ENCODE measurements at regions not wholly inside any gene's neighbourhood (a gene's known extent, or its start where the extent isn't known, plus 50 kb on each side); places are given as distances from the start of the nearest gene placed in this dataset.

- Histone ChIP-seq H3K27me3 (no peaks in the 10 kb centered on the region), H3K27ac (peak overlapping the region in 1 of 4 donors; percentile 44), H3K4me1 (no peaks in the 10 kb centered on the region), H3K36me3 (replicated peaks in 1 of 2; ENCODE audit: insufficient read depth in 1 of 2, low read depth in 2 of 2) (no peaks in the 10 kb centered on the region), H3K4me3 (no peak overlapping the region), H3K9me3 (no peaks in the 10 kb centered on the region)
- DNase-seq (no peak), ATAC-seq (no peak)
- intact Hi-C loops (cut with DNase I): no loop called here
- TF ChIP-seq CTCF (IDR thresholded peaks at IDR 0.05): no peak
- TF ChIP-seq POLR2A (IDR thresholded peaks at IDR 0.05): no peak
- 59 to 60% methylated on average over 4 of the region's 4 CpGs for WGBS, 2 donors
These were observed 321.7 kb downstream of the DHX15 start for GRCh38 chr4:24262616-24263015.

DNA sequence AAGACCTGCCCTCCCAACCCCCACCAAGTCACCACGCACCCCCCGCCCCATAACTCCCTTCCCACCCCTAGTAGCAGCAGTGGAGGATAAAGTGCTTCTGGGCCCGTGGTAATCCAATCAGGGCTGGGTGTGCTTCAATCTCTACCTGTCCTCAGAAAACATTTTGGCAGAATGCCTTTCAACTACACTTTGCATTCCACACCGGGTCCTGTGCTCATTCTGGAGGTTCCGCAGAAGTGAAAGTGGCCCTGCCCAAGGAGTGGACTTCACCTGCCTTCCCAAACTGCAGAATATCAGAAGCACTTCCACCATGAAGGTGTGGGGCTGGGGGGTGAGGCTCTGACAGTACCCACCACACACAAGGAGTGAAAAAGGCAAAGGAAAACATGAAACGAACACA, 322.3 kb downstream of the DHX15 start:
- intact Hi-C loops (cut with DNase I): no loop called here
- H3K36me3 ChIP-seq (replicated peaks in 1 of 2; ENCODE audit: insufficient read depth in 1 of 2, low read depth in 2 of 2): no peaks in the 10 kb centered on the region
- TF ChIP-seq CTCF (IDR thresholded peaks at IDR 0.05) (no peak), POLR2A (IDR thresholded peaks at IDR 0.05) (no peak)
- H3K4me3 ChIP-seq: no peak overlapping the region
- WGBS, 2 donors: 21 to 25% methylated on average over 6 of the region's 6 CpGs
- H3K27me3 ChIP-seq: no peaks in the 10 kb centered on the region
- H3K27ac ChIP-seq: peak overlapping the region in 2 of 4 donors; percentile 32 to 44
- peak; percentile 60 for ATAC-seq
- H3K9me3 ChIP-seq: no peaks in the 10 kb centered on the region
- peak in 2 of 4 donors; percentile 16 to 18 for DNase-seq
- H3K4me1 ChIP-seq: no peaks in the 10 kb centered on the region

DNA sequence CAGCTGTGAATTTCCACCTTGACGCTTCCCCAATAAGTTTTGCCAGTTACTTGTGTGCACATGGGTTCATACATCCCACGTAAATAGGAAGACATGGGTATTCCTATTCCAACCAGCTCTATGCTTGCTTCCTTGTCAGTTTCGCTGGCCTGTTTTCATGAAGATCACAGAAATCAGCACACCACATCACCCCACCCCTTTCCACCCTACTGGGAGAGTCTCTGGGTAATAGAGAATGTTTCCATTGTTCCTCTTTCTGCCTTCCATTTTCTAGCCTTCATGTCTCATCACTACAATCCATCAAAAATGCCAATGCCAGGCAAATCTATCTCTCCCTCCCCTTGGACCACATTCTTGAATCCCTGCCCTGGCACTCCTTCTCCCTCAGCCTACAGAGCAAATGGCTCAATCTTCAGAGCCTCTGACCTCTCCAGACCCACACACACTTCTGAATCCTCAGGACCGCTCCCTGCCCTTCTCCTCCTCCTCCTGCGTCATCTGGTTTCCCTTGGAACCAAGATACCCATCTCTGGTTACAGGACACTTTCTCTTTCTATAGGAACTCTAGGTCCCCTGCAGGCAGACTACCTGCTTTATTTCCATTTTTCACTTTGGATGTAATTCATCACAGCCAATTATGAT, 323.3 kb downstream of the DHX15 start:
- TF ChIP-seq CTCF (IDR thresholded peaks at IDR 0.05): no peak

GRCh38 chr4:24260133-24260715, 324.1 kb downstream of the DHX15 start:
- intact Hi-C loops (cut with DNase I): no loop called here
- 41 to 43% methylated on average over 8 of the region's 8 CpGs for WGBS, 2 donors
- no peak overlapping the region for H3K4me3 ChIP-seq
- H3K4me1 ChIP-seq: no peaks in the 10 kb centered on the region
- TF ChIP-seq CTCF (IDR thresholded peaks at IDR 0.05) (no peak), POLR2A (IDR thresholded peaks at IDR 0.05) (no peak)
- H3K36me3 ChIP-seq (replicated peaks in 1 of 2; ENCODE audit: insufficient read depth in 1 of 2, low read depth in 2 of 2): no peaks in the 10 kb centered on the region
- no peak overlapping the region for H3K27ac ChIP-seq
- H3K27me3 ChIP-seq: no peaks in the 10 kb centered on the region
- ATAC-seq: no peak
- DNase-seq: no peak
- no peaks in the 10 kb centered on the region for H3K9me3 ChIP-seq

More for the DNA sequence above, 323.3 kb downstream of the DHX15 start:
- Histone ChIP-seq H3K9me3 (no peaks in the 10 kb centered on the region), H3K4me3 (no peak overlapping the region), H3K27me3 (no peaks in the 10 kb centered on the region), H3K27ac (no peak overlapping the region), H3K36me3 (replicated peaks in 1 of 2; ENCODE audit: insufficient read depth in 1 of 2, low read depth in 2 of 2) (no peaks in the 10 kb centered on the region), H3K4me1 (no peaks in the 10 kb centered on the region)
- DNase-seq: no peak
- no peak for ATAC-seq
- intact Hi-C loops (cut with DNase I): no loop called here
- WGBS, 2 donors: 51 to 71% methylated on average over 5 of the region's 5 CpGs

- no peak for DNase-seq
- intact Hi-C loops (cut with DNase I): no loop called here
- no peak for TF ChIP-seq CTCF (IDR thresholded peaks at IDR 0.05)
- Histone ChIP-seq H3K4me1 (no peaks in the 10 kb centered on the region), H3K36me3 (replicated peaks in 1 of 2; ENCODE audit: insufficient read depth in 1 of 2, low read depth in 2 of 2) (no peaks in the 10 kb centered on the region), H3K9me3 (no peaks in the 10 kb centered on the region), H3K27me3 (no peaks in the 10 kb centered on the region), H3K27ac (no peak overlapping the region), H3K4me3 (no peak overlapping the region)
- no peak for ATAC-seq
- WGBS, 2 donors: 31 to 32% methylated on average over 5 of the region's 5 CpGs
These were observed 327.8 kb downstream of the DHX15 start for GRCh38 chr4:24256547-24256946.
